ENCODE measurements at regions not wholly inside any gene's neighbourhood (a gene's known extent, or its start where the extent isn't known, plus 50 kb on each side); places are given as distances from the start of the nearest gene placed in this dataset.

DNA sequence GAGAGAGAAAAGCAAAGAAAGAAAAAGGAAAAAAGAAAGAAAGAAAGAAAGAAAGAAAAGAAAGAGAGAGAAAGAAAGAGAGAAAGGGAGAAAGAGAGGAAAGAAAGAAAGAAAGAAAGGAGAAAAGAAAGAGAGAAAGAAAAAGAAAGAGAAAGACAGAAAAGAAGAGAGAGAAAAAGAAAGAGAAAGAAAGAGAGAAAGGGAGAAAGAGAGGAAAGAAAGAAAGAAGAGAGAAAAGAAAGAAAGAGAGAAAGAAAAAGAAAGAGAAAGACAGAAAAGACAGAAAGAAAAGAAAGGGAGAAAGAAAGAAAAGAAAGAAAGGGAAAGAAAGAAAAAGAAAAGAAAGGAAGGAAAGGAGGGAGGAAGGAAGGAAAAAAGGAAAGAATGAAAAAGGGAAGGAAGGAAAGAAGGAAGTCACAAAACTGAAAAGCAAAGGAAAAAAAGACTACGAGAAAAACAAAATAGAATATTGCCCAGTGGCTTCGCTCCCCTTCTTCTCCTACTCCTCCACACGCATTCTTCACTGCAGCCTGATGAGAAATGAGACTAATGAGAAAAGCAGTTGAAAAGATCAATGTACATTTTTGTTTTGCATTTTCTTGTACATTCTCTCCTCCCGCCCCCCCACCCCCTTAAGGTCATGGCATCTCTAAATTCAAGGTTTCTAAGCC is 170.0 kb downstream of the SOD2 start:
- TF ChIP-seq, protein P1, sequence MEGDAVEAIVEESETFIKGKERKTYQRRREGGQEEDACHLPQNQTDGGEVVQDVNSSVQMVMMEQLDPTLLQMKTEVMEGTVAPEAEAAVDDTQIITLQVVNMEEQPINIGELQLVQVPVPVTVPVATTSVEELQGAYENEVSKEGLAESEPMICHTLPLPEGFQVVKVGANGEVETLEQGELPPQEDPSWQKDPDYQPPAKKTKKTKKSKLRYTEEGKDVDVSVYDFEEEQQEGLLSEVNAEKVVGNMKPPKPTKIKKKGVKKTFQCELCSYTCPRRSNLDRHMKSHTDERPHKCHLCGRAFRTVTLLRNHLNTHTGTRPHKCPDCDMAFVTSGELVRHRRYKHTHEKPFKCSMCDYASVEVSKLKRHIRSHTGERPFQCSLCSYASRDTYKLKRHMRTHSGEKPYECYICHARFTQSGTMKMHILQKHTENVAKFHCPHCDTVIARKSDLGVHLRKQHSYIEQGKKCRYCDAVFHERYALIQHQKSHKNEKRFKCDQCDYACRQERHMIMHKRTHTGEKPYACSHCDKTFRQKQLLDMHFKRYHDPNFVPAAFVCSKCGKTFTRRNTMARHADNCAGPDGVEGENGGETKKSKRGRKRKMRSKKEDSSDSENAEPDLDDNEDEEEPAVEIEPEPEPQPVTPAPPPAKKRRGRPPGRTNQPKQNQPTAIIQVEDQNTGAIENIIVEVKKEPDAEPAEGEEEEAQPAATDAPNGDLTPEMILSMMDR (IDR thresholded peaks at IDR 0.05; ENCODE audit: low read length): no peak
- TF ChIP-seq EZH2 (IDR thresholded peaks at IDR 0.05; ENCODE audit: borderline replicate concordance, low read length): no peak
